Testis (tissue), 2 donors: ENCODE measurements at regions not wholly inside any gene's neighbourhood (a gene's known extent, or its start where the extent isn't known, plus 50 kb on each side); places are given as distances from the start of the nearest gene placed in this dataset.

Experiments used
- POLR2A ChIP-seq: fragments of 450-650 bp; IDR thresholded peaks from one replicate; pipeline ENCODE4 v1.6.1; 2017; ENCODE audit warnings: antibody characterized with exemption, mild to moderate bottlenecking, moderate library complexity
- TF ChIP-seq, protein P1 (sequence below), 3 experiments: fragments of 450-650 bp in 2 of 3; fragments of 200-600 bp in 1 of 3; sonication (generic) in 1 of 3; IDR thresholded peaks; one replicate each; pipeline ENCODE4 v1.5.1; 2016 to 2019; ENCODE audit warnings: antibody characterized with exemption in 3 of 3, mild to moderate bottlenecking in 2 of 3, moderate library complexity in 1 of 3

DNA sequence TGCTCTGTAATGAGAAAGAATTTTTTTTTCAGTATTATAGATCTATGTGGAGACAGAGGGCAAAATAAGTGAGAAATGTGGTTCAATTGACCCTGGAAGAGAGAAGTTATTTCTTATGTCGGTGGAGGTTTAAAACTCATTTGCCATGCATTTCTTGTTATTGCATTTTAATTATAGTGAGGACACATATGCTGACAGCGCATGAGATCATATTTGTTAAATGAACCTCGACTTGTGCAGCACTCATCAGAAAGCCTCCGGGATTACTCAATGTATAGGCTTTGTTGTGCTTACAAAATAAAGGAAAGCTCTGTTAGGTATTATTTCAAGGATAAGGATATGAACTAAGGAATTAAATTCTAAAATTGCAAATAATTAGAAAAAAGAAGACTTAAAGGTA is 915.1 kb upstream of the MAP3K7 start:
- TF ChIP-seq, protein P1, sequence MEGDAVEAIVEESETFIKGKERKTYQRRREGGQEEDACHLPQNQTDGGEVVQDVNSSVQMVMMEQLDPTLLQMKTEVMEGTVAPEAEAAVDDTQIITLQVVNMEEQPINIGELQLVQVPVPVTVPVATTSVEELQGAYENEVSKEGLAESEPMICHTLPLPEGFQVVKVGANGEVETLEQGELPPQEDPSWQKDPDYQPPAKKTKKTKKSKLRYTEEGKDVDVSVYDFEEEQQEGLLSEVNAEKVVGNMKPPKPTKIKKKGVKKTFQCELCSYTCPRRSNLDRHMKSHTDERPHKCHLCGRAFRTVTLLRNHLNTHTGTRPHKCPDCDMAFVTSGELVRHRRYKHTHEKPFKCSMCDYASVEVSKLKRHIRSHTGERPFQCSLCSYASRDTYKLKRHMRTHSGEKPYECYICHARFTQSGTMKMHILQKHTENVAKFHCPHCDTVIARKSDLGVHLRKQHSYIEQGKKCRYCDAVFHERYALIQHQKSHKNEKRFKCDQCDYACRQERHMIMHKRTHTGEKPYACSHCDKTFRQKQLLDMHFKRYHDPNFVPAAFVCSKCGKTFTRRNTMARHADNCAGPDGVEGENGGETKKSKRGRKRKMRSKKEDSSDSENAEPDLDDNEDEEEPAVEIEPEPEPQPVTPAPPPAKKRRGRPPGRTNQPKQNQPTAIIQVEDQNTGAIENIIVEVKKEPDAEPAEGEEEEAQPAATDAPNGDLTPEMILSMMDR (IDR thresholded peaks at IDR 0.05), result no peak
- no peak for TF ChIP-seq POLR2A
